HG03108 (cell line): ENCODE measurements at regions not wholly inside any gene's neighbourhood (a gene's known extent, or its start where the extent isn't known, plus 50 kb on each side); places are given as distances from the start of the nearest gene placed in this dataset.

ENCODE experiments used
- ATAC-seq: cut with Tn5 transposase; IDR thresholded peaks from one replicate; pipeline ENCODE4 v1.9.1; 2021; ENCODE audit warnings: moderate library complexity; ENCODE audit not compliant: unreplicated experiment

DNA sequence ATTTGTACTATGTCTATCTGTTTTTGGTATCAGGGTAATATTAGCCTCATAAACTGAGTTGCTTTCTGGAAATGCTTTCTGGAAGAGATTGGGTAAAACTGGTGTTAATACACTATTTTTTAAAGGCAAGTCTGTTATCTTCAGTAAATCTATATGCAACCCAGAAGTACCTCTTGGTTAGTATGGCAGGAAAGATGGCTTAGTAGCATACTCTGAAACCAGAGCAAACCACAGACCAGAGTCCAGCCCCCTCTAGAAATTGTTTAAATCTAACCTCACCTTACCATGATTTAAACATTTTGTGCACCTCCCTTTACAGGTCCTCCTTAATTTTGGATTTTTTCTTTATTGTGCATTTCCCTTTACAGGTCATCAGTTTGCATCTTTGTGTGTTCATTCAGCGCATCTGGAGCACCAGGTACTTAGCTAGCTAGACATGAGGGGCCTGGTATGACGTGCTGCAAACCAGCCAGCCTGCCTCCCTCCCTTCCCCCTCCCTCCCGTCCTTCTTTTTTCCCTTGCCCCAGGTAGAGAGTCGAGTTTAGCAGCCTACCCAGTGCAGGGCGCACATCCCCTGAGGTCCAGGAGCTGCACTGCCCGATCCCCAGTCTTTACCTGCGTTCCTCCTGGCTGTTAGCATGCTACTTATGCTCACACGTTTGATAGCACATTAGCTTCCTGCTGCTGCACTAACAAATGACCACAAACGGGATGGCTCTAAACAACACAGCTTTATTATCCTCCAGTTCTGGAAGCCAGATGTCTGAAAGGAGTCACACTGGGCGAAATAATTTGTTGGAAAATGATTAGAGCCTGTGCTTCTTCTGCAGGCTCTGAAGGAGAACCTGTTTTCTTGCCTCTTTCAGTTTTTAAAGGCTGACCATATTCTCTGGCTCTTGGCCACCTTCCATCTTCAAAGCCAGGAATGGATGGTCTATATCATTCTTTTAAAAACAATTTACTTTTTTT lies 299.9 kb upstream of the HABP2 start:
- no peak for ATAC-seq

- ATAC-seq = no peak
Measured at GRCh38 chr10:113259576-113260226, 293.2 kb upstream of the HABP2 start.

DNA sequence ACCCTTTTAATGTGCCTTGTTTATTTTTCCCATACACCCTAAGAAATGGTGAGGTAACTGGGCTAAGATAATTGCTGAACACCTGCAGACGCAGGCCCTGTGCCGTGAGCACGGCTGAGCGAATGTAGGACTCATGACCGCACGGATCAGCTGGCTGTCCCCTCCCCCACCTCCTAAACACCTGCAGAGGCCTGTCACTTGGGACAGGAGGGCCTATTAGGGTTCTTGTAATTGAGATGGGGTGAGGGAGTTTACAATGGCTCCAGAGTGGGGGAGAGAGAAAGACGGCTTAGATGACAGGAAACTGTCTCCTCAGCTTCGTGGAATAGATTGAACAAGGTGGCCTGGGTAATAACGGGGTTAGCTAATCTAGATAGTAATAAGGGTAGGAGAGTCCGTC lies 291.7 kb upstream of the HABP2 start:
- ATAC-seq = no peak

GRCh38 chr10:113261611-113262091 lies 291.2 kb upstream of the HABP2 start:
- ATAC-seq = no peak

DNA sequence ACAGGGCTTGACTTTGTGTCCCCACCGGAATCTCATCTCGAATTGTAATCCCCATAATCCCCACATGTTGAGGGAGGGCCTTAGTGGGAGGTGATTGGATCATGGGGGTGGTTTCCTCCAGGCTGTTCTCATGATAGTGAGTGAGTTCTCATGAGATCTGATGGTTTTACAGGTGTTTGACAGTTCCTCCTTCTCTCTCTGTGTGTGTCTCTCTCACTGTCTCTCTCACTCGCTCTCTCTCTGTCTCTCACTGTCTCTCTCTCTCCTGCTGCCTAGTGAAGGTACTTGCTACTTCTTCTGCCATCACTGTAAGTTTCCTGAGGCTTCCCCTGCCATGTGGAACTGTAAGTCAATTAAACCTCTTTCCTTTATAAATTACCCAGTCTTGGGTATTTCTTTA lies 289.8 kb upstream of the HABP2 start:
- ATAC-seq = no peak

GRCh38 chr10:113264333-113265131 lies 288.3 kb upstream of the HABP2 start:
- no peak for ATAC-seq

GRCh38 chr10:113266147-113266546 lies 286.7 kb upstream of the HABP2 start:
- ATAC-seq = no peak

- no peak for ATAC-seq
Measured at GRCh38 chr10:113267619-113268562, 285.0 kb upstream of the HABP2 start.

DNA sequence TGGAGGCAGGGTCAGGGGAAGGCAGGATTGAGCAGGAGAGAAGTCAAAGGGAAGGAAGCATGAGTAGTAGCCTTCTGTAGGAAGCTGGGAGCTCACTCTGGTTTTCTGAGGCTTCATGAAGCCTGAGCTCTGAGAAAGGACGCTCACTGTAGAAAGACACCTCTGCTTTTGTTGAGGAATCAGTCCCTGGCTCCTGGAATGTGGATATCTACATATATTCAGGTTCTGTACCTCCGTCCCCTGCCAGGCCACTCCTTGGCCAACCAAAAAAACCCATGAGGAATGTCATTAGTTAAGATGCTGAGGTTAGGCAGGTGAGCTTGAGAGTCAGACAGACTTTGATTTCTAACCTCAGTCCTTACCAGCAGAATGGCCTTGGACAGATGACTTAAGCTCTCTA lies 283.5 kb upstream of the HABP2 start:
- no peak for ATAC-seq

DNA sequence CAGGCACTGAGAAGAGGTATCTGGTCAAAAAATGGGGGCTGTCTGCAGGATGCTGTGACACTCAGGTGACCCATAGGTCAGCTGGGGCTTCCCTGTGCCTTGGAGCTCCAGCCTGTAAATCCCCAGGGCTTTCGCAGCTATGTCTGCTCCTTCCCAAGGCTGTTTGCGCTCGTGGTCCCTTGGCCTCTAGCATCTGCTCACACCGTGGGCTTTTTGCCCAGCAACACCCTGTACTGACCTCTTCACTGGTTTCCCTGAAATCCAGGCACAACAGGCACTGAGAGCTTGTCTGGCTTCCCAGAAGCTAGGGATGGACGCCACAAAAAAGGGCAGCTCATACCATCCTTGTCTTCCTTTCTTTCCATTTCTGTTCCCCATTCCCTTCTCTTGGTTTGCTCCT lies 280.3 kb upstream of the HABP2 start:
- ATAC-seq = no peak

DNA sequence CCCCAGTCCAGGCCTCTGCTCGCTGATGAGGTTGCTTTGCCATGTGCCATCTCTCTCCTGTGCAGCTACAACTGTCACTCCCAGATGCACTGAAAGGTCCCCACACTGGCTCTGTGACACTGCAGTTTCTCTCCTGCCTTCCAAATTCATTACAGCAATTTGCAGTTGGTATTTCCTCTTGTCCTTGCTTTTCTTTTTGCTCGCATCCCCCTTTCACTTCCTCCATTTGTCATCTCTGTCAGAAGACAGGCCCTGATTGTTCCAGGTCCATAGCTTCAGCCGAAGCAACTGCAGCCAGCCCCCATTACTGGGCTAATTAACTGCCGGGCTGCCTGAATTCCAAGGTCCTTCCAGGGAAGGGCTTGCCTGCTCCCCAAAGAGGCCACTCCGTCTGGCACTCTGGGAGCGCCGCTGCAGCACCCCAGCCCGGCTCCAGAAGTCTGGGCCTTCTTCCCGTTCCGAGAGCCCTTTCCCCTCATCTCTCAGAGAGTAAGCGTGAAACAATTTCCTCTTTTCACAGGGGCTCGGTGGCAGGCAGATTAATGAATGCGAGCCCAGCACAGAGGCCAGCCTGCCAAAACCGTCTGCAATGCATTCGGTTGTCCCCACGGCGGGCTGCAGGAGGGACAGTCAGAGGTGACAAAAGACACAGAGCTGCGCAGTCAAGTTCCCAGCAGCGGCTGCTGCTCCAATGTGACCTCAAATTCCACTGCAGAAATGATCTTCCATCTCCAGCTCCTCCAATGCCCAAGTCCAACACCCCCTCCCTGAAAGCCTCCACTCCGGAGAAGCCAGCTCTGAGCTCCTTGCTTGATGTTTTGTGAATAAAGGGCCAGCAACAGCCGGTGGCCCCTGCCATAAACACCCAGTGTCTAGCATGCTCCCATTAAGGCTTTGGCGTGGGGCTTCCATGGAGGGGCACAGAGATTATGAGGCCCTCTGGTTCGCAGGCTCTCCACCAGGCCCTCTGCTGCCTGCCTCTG lies 279.4 kb upstream of the HABP2 start:
- no peak for ATAC-seq

- ATAC-seq = no peak
Measured at GRCh38 chr10:113274176-113274829, 278.6 kb upstream of the HABP2 start.

DNA sequence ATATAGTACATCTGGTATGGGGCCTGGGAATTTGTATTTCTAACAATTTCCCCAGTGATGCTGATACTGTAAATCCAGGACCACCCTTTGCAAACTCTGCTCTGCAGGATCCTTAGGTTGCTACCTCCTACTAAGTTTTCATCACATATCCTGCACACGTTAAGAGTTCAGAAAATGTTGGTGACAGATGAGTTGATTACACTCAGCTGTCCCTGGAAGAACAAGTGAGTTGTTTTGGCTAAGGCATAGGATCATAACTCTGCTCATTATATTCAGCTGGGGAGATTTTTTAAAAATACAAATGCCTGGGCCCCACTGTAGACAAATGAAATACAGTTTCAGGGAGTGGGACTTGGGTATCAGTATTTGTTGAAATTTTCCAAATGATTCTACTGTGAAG lies 274.6 kb upstream of the HABP2 start:
- ATAC-seq = no peak

GRCh38 chr10:113278664-113279063 lies 274.2 kb upstream of the HABP2 start:
- ATAC-seq = no peak

- no peak for ATAC-seq
Measured at GRCh38 chr10:113279262-113279661, 273.6 kb upstream of the HABP2 start.

DNA sequence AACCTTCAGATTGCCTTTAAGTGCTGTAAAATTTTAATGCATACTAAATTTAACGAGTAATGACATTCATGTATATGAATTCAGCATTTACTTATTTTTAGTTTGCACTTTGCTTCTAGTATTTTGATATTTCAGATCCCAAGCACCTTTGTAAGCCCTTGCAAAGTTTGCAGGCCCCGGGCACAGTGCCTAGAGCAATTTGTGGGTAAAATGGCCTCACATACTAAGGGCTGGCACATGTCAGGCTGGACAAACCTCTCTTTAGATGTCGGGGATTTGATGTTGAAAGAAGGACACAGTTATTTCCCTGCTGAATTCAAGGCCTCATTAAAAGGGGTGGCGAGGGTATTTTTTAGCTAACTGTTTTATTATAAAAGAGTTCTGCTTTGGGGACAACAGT lies 270.3 kb upstream of the HABP2 start:
- no peak for ATAC-seq

- ATAC-seq = no peak
Measured at GRCh38 chr10:113283189-113283588, 269.7 kb upstream of the HABP2 start.

DNA sequence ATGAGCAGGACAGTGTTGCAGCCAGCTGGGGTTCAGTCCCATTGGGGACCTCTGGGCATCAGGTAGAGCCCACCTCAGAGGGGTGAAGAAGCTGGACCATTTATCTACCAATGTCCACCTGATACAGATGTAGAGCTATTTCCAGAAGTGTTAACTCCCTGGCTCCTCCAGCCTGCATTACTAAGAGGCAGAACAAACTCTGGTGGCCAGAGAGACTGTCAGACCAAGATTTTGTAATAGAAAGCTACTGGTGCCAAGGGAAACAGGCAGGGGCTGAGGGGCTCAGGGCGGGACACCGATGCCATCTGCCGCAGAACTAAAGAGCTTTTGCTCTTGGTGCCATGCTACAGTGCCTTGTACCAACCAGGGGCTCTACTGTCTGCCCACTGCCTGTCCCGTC lies 268.2 kb upstream of the HABP2 start:
- ATAC-seq = no peak

- ATAC-seq = no peak
Measured at GRCh38 chr10:113285305-113285704, 267.5 kb upstream of the HABP2 start.
